ENCODE measurements at regions not wholly inside any gene's neighbourhood (a gene's known extent, or its start where the extent isn't known, plus 50 kb on each side); places are given as distances from the start of the nearest gene placed in this dataset.

DNA sequence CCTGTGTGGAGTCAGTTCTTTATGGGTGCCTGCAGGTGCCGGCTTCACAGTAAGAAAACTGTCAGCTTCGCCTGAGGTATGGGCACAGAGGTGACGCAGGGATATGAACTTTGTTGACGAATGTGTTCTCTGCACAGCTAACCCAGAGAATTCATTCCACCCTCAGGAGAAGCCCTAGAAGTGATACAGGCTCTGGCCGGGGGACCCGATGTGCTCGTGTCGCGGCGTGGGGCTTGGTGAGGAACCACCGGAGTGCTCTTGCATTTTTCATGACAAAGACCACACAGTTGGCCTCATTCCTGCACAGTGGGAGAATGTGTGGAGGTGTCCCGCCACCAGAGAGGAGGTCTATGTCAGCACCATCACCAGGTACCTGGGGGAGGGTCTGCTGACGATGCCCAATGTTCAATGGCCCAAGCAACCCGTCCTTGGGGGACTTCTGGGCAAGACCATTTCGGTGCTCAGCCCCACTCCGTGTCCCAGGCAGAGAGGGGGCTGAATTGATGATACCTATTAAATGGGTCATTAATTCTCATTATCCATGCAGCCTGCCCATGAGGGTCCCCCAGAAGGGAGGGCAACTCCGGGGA is 147.5 kb upstream of the RTL1 start:
- H3K36me3 ChIP-seq (ENCODE audit: control insufficient read depth in 2 of 2, extremely low read depth in 1 of 2, insufficient read depth in 1 of 2, low read length in 1 of 2), result no peaks in the 10 kb centered on the region
- no peaks in the 10 kb centered on the region for H3K4me1 Mint-ChIP-seq
- H3K27ac ChIP-seq (ENCODE audit: low read length), result no peak overlapping the region
- no peak for DNase-seq
- peaks cover 0 to 4% (median 0%) of the 10 kb centered on the region in 3 donors for H3K9me3 Mint-ChIP-seq
- no peaks in the 10 kb centered on the region for H3K9me3 ChIP-seq
- ChIA-PET POLR2A (no interaction called here), CTCF (no interaction called here)
- peaks cover 0 to 14% of the 10 kb centered on the region in 2 donors for H3K27me3 Mint-ChIP-seq
- no peaks in the 10 kb centered on the region for H3K4me1 ChIP-seq (ENCODE audit: control insufficient read depth in 1 of 2, extremely low read depth in 1 of 2, insufficient read depth in 2 of 2, low read length in 2 of 2)
- H3K4me3 Mint-ChIP-seq, result no peak overlapping the region
- WGBS (ENCODE audit: insufficient coverage), result 83% methylated on average over 16 of the region's 17 CpGs
- H3K27ac Mint-ChIP-seq, result no peak overlapping the region
- peaks cover 0 to 23% of the 10 kb centered on the region in 2 experiments for H3K27me3 ChIP-seq (replicated peaks in 1 of 2; ENCODE audit: control insufficient read depth in 2 of 2, extremely low read depth in 1 of 2, insufficient read depth in 2 of 2, low read length in 1 of 2)
- no peak overlapping the region for H3K4me3 ChIP-seq (ENCODE audit: control insufficient read depth in 1 of 2, extremely low read depth in 1 of 2, low read length in 1 of 2)
- no peak for ATAC-seq (replicated peaks in 1 of 4)
- no peaks in the 10 kb centered on the region for H3K36me3 Mint-ChIP-seq

DNA sequence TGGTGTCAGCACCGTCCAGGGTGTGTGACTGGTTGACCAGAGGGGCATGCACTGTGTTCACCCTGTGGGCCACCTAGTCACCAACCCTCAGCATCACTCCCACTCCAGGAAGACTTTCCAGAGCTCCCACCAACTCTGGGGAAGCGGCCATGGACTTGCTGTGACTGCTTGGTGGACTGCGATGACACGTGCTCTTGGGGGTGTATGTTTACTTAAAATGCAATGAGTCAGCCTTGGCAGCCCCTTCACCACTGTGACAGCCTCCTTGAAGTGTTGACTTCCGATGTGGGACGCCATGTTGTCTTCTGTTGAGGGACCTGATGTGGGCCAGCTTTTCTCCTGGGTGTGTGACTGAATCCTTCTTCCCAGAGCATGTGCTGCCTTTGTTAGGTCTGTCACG is 151.1 kb upstream of the RTL1 start:
- Mint-ChIP-seq H3K4me1 (no peaks in the 10 kb centered on the region), H3K4me3 (no peak overlapping the region), H3K27me3 (peaks cover 0 to 13% of the 10 kb centered on the region in 2 donors), H3K36me3 (no peaks in the 10 kb centered on the region), H3K27ac (no peak overlapping the region), H3K9me3 (peaks cover 10 to 16% (median 15%) of the 10 kb centered on the region in 3 donors)
- CTCF ChIA-PET, result no interaction called here
- 78% methylated on average over 6 of the region's 7 CpGs for WGBS (ENCODE audit: insufficient coverage)
- no peak overlapping the region for H3K27ac ChIP-seq (ENCODE audit: low read length)
- no peak for DNase-seq
- H3K27me3 ChIP-seq (replicated peaks in 1 of 2; ENCODE audit: control insufficient read depth in 2 of 2, extremely low read depth in 1 of 2, insufficient read depth in 2 of 2, low read length in 1 of 2), result peaks cover 0 to 14% of the 10 kb centered on the region in 2 experiments
- no peak for ATAC-seq (replicated peaks in 1 of 4)
- no peaks in the 10 kb centered on the region for H3K36me3 ChIP-seq (ENCODE audit: control insufficient read depth in 2 of 2, extremely low read depth in 1 of 2, insufficient read depth in 1 of 2, low read length in 1 of 2)
- POLR2A ChIA-PET, result no interaction called here
- H3K4me1 ChIP-seq (ENCODE audit: control insufficient read depth in 1 of 2, extremely low read depth in 1 of 2, insufficient read depth in 2 of 2, low read length in 2 of 2), result no peaks in the 10 kb centered on the region
- no peaks in the 10 kb centered on the region for H3K9me3 ChIP-seq
- no peak overlapping the region for H3K4me3 ChIP-seq (ENCODE audit: control insufficient read depth in 1 of 2, extremely low read depth in 1 of 2, low read length in 1 of 2)

DNA sequence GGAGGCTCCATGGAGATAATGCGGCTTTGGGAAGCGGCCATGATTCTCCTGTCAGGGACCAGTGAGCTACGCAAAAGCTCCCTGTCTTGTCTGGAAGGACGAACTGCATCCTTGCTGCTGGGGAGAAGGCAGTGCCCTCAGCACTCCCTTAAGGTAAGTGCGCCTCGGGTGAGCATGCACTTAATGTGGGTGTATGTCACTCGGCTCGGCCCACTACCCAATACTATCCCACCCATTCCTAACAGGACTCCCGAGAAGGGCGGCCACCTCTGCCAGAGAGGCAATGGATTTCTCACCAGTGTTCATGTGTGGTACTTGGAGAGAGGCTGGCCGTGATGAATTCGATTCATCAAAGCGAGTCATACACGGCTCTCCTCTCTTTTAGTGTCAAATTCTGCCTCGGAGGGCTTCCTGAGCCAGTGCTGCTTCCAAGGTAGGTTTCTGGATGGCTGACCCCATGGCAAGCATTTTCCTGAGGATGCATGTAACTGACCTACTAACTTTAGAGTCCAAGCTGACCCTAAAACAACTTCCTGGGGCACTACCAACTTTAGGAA is 151.7 kb upstream of the RTL1 start:
- Histone ChIP-seq H3K36me3 (ENCODE audit: control insufficient read depth in 2 of 2, extremely low read depth in 1 of 2, insufficient read depth in 1 of 2, low read length in 1 of 2) (no peaks in the 10 kb centered on the region), H3K4me3 (ENCODE audit: control insufficient read depth in 1 of 2, extremely low read depth in 1 of 2, low read length in 1 of 2) (no peak overlapping the region), H3K4me1 (ENCODE audit: control insufficient read depth in 1 of 2, extremely low read depth in 1 of 2, insufficient read depth in 2 of 2, low read length in 2 of 2) (no peaks in the 10 kb centered on the region), H3K9me3 (no peaks in the 10 kb centered on the region), H3K27me3 (replicated peaks in 1 of 2; ENCODE audit: control insufficient read depth in 2 of 2, extremely low read depth in 1 of 2, insufficient read depth in 2 of 2, low read length in 1 of 2) (peaks cover 0 to 18% of the 10 kb centered on the region in 2 experiments), H3K27ac (ENCODE audit: low read length) (no peak overlapping the region)
- H3K27me3 Mint-ChIP-seq, result peaks cover 0 to 11% of the 10 kb centered on the region in 2 donors
- POLR2A ChIA-PET, result no interaction called here
- H3K27ac Mint-ChIP-seq, result no peak overlapping the region
- CTCF ChIA-PET, result no interaction called here
- H3K9me3 Mint-ChIP-seq, result peaks cover 10 to 16% (median 15%) of the 10 kb centered on the region in 3 donors
- no peaks in the 10 kb centered on the region for H3K4me1 Mint-ChIP-seq
- WGBS (ENCODE audit: insufficient coverage), result 96% methylated on average over 4 of the region's 15 CpGs
- ATAC-seq (replicated peaks in 1 of 4) (no peak), DNase-seq (no peak)
- no peaks in the 10 kb centered on the region for H3K36me3 Mint-ChIP-seq
- H3K4me3 Mint-ChIP-seq, result no peak overlapping the region

DNA sequence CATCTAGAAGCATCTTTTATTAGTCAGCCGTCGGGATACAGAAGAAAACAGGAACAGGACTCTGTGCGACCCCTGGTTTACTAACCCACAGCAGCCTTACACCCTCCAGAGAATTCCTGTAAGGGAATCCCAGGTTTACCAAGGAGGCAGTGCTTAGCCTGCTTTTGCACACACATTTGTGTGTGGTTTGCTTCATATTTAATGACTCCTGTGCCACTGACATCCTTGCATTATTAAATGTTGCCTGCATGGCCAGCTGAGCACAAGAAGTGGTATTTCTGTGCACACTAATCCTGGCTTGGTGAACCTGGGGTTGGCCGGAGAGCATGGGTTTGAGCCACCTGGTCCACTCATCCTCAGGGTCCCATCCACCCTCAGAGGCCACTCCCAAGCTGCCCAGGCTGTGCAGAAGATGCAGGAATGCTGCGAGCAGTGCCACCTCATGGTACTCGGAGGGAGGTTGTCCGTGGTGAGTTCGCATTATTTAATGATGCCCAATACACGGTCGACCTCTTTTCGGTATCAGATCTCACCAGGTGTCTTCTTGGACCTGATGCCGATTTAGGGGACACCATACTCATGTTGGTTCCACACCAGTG is 152.4 kb upstream of the RTL1 start:
- no peaks in the 10 kb centered on the region for H3K4me1 Mint-ChIP-seq
- Histone ChIP-seq H3K27me3 (replicated peaks in 1 of 2; ENCODE audit: control insufficient read depth in 2 of 2, extremely low read depth in 1 of 2, insufficient read depth in 2 of 2, low read length in 1 of 2) (peaks cover 0 to 18% of the 10 kb centered on the region in 2 experiments), H3K4me1 (ENCODE audit: control insufficient read depth in 1 of 2, extremely low read depth in 1 of 2, insufficient read depth in 2 of 2, low read length in 2 of 2) (no peaks in the 10 kb centered on the region), H3K36me3 (ENCODE audit: control insufficient read depth in 2 of 2, extremely low read depth in 1 of 2, insufficient read depth in 1 of 2, low read length in 1 of 2) (no peaks in the 10 kb centered on the region), H3K9me3 (no peaks in the 10 kb centered on the region), H3K27ac (ENCODE audit: low read length) (no peak overlapping the region), H3K4me3 (ENCODE audit: control insufficient read depth in 1 of 2, extremely low read depth in 1 of 2, low read length in 1 of 2) (no peak overlapping the region)
- no peak overlapping the region for H3K4me3 Mint-ChIP-seq
- no peaks in the 10 kb centered on the region for H3K36me3 Mint-ChIP-seq
- H3K9me3 Mint-ChIP-seq, result peaks cover 10 to 16% (median 15%) of the 10 kb centered on the region in 3 donors
- CTCF ChIA-PET, result no interaction called here
- no peak overlapping the region for H3K27ac Mint-ChIP-seq
- WGBS (ENCODE audit: insufficient coverage), result 96% methylated on average over 7 of the region's 12 CpGs
- POLR2A ChIA-PET, result no interaction called here
- ATAC-seq (replicated peaks in 1 of 4), result no peak
- no peak for DNase-seq
- H3K27me3 Mint-ChIP-seq, result peaks cover 0 to 9% of the 10 kb centered on the region in 2 donors

DNA sequence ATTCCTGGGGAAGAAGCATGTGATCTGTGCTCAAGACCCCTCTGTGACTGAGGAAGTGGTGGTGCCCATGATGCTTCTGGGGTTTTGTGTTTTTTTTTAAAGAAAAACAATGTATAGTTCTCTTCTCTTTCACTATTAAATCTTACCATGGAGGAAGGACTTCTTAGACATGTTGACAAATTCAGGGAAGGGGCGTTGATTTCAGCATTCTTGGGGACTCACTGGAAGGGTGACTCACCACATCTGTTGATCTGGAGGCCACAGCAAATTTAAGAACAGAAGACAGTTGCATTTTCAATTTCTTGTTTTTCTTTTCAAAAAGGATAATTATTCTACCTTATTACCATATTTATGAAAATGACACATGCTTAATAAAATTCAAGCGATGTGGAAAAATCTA is 152.9 kb upstream of the RTL1 start:
- no peaks in the 10 kb centered on the region for H3K4me1 Mint-ChIP-seq
- Histone ChIP-seq H3K4me1 (ENCODE audit: control insufficient read depth in 1 of 2, extremely low read depth in 1 of 2, insufficient read depth in 2 of 2, low read length in 2 of 2) (no peaks in the 10 kb centered on the region), H3K4me3 (ENCODE audit: control insufficient read depth in 1 of 2, extremely low read depth in 1 of 2, low read length in 1 of 2) (no peak overlapping the region), H3K27ac (ENCODE audit: low read length) (no peak overlapping the region), H3K9me3 (no peaks in the 10 kb centered on the region), H3K36me3 (ENCODE audit: control insufficient read depth in 2 of 2, extremely low read depth in 1 of 2, insufficient read depth in 1 of 2, low read length in 1 of 2) (no peaks in the 10 kb centered on the region), H3K27me3 (replicated peaks in 1 of 2; ENCODE audit: control insufficient read depth in 2 of 2, extremely low read depth in 1 of 2, insufficient read depth in 2 of 2, low read length in 1 of 2) (peaks cover 0 to 12% of the 10 kb centered on the region in 2 experiments)
- DNase-seq (no peak), ATAC-seq (replicated peaks in 1 of 4) (no peak)
- no peak overlapping the region for H3K27ac Mint-ChIP-seq
- CTCF ChIA-PET, result no interaction called here
- H3K4me3 Mint-ChIP-seq, result no peak overlapping the region
- WGBS (ENCODE audit: insufficient coverage), result no CpG with 5 or more reads among the region's 2 CpGs
- H3K9me3 Mint-ChIP-seq, result peaks cover 10 to 21% (median 15%) of the 10 kb centered on the region in 3 donors
- no peaks in the 10 kb centered on the region for H3K36me3 Mint-ChIP-seq
- POLR2A ChIA-PET, result no interaction called here
- H3K27me3 Mint-ChIP-seq, result peaks cover 2 to 13% of the 10 kb centered on the region in 2 donors

DNA sequence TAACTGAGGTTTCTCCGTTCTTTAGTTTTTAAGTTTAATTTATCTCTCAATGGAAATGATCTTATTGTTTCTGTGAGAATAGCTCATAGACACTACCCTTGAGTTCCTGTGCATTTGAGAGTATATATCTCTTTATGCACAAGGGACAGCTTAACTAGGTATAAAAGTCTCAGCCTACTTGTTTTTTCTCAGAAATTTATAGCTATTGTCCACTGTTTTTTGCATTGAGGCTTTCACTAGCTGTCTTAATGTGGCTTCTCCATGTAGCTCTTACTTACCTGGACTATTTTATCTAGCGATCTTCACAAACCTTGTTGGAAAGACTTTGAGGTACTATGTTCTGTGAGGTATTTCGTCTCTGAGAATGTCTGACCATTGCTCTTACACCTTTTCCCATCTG is 153.9 kb upstream of the RTL1 start:
- H3K36me3 Mint-ChIP-seq, result no peaks in the 10 kb centered on the region
- H3K27ac Mint-ChIP-seq, result no peak overlapping the region
- CTCF ChIA-PET, result no interaction called here

More for the DNA sequence above, 153.9 kb upstream of the RTL1 start:
- no peaks in the 10 kb centered on the region for H3K9me3 ChIP-seq
- peaks cover 0 to 10% of the 10 kb centered on the region in 2 experiments for H3K27me3 ChIP-seq (replicated peaks in 1 of 2; ENCODE audit: control insufficient read depth in 2 of 2, extremely low read depth in 1 of 2, insufficient read depth in 2 of 2, low read length in 1 of 2)
- Mint-ChIP-seq H3K27me3 (peaks cover 2 to 13% of the 10 kb centered on the region in 2 donors), H3K4me3 (no peak overlapping the region), H3K4me1 (no peaks in the 10 kb centered on the region), H3K9me3 (peaks cover 10 to 21% (median 15%) of the 10 kb centered on the region in 3 donors)
- WGBS (ENCODE audit: insufficient coverage), result no CpG with 5 or more reads among the region's 3 CpGs
- no peaks in the 10 kb centered on the region for H3K36me3 ChIP-seq (ENCODE audit: control insufficient read depth in 2 of 2, extremely low read depth in 1 of 2, insufficient read depth in 1 of 2, low read length in 1 of 2)
- POLR2A ChIA-PET, result interaction anchor here in 1 of 2 donors (0.6 kb wide), 1 partner anchor 364 kb away, joined by 3 read pairs; no protein-coding TSS in a partner anchor
- no peak overlapping the region for H3K27ac ChIP-seq (ENCODE audit: low read length)
- no peaks in the 10 kb centered on the region for H3K4me1 ChIP-seq (ENCODE audit: control insufficient read depth in 1 of 2, extremely low read depth in 1 of 2, insufficient read depth in 2 of 2, low read length in 2 of 2)
- no peak overlapping the region for H3K4me3 ChIP-seq (ENCODE audit: control insufficient read depth in 1 of 2, extremely low read depth in 1 of 2, low read length in 1 of 2)
- DNase-seq (no peak), ATAC-seq (replicated peaks in 1 of 4) (no peak)

All from T-cell (primary cell).